GM23338 (cell line): ENCODE measurements at regions not wholly inside any gene's neighbourhood (a gene's known extent, or its start where the extent isn't known, plus 50 kb on each side); places are given as distances from the start of the nearest gene placed in this dataset.

Experiments
- ATAC-seq: fragments of 200-7000 bp; cut with Tn5 transposase; 3 replicates; pipeline ENCODE4 v1.9.1; 2020
- DNase-seq: peaks from one replicate; pipeline ENCODE4 v3.0.0-alpha.2; 2015; ENCODE audit warnings: low spot score
- H2AFZ ChIP-seq: fragments of 200-600 bp; sonication (generic); 2 replicates; pipeline ENCODE4 v1.8.0; 2016; ENCODE audit warnings: antibody characterized with exemption, mild to moderate bottlenecking, moderate library complexity
- H3F3A ChIP-seq: fragments of 200-600 bp; sonication (generic); replicated peaks from 2 replicates; pipeline ENCODE4 v1.8.0; 2017; ENCODE audit warnings: antibody characterized with exemption, mixed run types, low read depth
- H3K27ac ChIP-seq: fragments of 200-600 bp; sonication (generic); 2 replicates; pipeline ENCODE4 v1.6.1; 2016; ENCODE audit warnings: low read depth
- H3K27me3 ChIP-seq: fragments of 200-600 bp; sonication (generic); 2 replicates; pipeline ENCODE4 v1.8.0; 2016; ENCODE audit warnings: mild to moderate bottlenecking, mixed run types, moderate library complexity; ENCODE audit not compliant: insufficient read depth
- H3K36me3 ChIP-seq: fragments of 200-600 bp; sonication (generic); 2 replicates; pipeline ENCODE4 v1.8.0; 2016; ENCODE audit warnings: mild to moderate bottlenecking; ENCODE audit not compliant: insufficient read depth
- H3K4me1 ChIP-seq: fragments of 200-600 bp; sonication (generic); 2 replicates; pipeline ENCODE4 v1.8.0; 2016; ENCODE audit warnings: mild to moderate bottlenecking, moderate library complexity; ENCODE audit not compliant: insufficient read depth
- H3K4me2 ChIP-seq: fragments of 200-600 bp; sonication (generic); 2 replicates; pipeline ENCODE4 v1.7.1; 2017; ENCODE audit warnings: mixed run types
- H3K4me3 ChIP-seq: fragments of 200-600 bp; sonication (generic); 2 replicates; pipeline ENCODE4 v1.6.1; 2016; ENCODE audit warnings: mixed run types
- H3K79me2 ChIP-seq: fragments of 200-600 bp; sonication (generic); replicated peaks from 2 replicates; pipeline ENCODE4 v1.8.0; 2017; ENCODE audit warnings: mild to moderate bottlenecking; ENCODE audit not compliant: insufficient read depth
- H3K9me2 ChIP-seq: fragments of 200-600 bp; sonication (generic); 2 replicates; pipeline ENCODE4 v1.8.0; 2017; ENCODE audit not compliant: insufficient read depth
- H4K20me1 ChIP-seq: fragments of 200-600 bp; sonication (generic); replicated peaks from 2 replicates; pipeline ENCODE4 v1.8.0; 2017; ENCODE audit warnings: mild to moderate bottlenecking; ENCODE audit not compliant: insufficient read depth
- H3K27ac Mint-ChIP-seq: 2 replicates; pipeline ENCODE4 v1.8.0; 2020; ENCODE audit warnings: inconsistent platforms, mild to moderate bottlenecking, moderate library complexity, mixed read lengths
- H3K27me3 Mint-ChIP-seq: 3 replicates; pipeline ENCODE4 v1.8.0; 2022; ENCODE audit warnings: low read depth, mild to moderate bottlenecking, moderate library complexity, mixed read lengths, inconsistent platforms; ENCODE audit not compliant: insufficient read depth, poor library complexity
- H3K36me3 Mint-ChIP-seq: 3 replicates; pipeline ENCODE4 v1.8.0; 2021; ENCODE audit warnings: low read depth, mild to moderate bottlenecking, inconsistent platforms, moderate library complexity, mixed read lengths
- H3K4me1 Mint-ChIP-seq: 3 replicates; pipeline ENCODE4 v1.8.0; 2020; ENCODE audit warnings: mild to moderate bottlenecking, inconsistent platforms, mixed read lengths
- H3K4me3 Mint-ChIP-seq: 3 replicates; pipeline ENCODE4 v1.8.0; 2021; ENCODE audit warnings: moderate library complexity, mild to moderate bottlenecking, inconsistent platforms, mixed read lengths
- H3K9me3 Mint-ChIP-seq: 3 replicates; pipeline ENCODE4 v1.8.0; 2020; ENCODE audit warnings: moderate library complexity, mild to moderate bottlenecking, inconsistent platforms, mixed read lengths
- CREB1 ChIP-seq: fragments of 250-450 bp; sonication (Bioruptor Pico); IDR thresholded peaks from 2 replicates; pipeline ENCODE4 v1.5.0; 2020; ENCODE audit warnings: low read depth, mild to moderate bottlenecking, moderate library complexity
- EZH2 ChIP-seq: fragments of 200-600 bp; sonication (generic); IDR thresholded peaks from one replicate; pipeline ENCODE4 v1.8.0; 2017; ENCODE audit warnings: antibody characterized with exemption, mild to moderate bottlenecking, low read depth; ENCODE audit not compliant: unreplicated experiment
- EZH2phosphoT487 ChIP-seq: fragments of 200-600 bp; sonication (generic); IDR thresholded peaks from one replicate; pipeline ENCODE4 v1.8.1; 2018; ENCODE audit warnings: antibody characterized with exemption; ENCODE audit not compliant: unreplicated experiment
- JUNB ChIP-seq: IDR thresholded peaks from one replicate; pipeline ENCODE4 v1.6.1; 2016; ENCODE audit warnings: antibody characterized with exemption; ENCODE audit not compliant: unreplicated experiment
- NANOG ChIP-seq: IDR thresholded peaks from 2 replicates; pipeline ENCODE4 v1.6.1; 2016; ENCODE audit warnings: antibody characterized with exemption, borderline replicate concordance
- POLR2AphosphoS5 ChIP-seq: IDR thresholded peaks from 2 replicates; pipeline ENCODE4 v1.6.1; 2016; ENCODE audit warnings: antibody characterized with exemption, low read depth
- STAT1 ChIP-seq: IDR thresholded peaks from one replicate; pipeline ENCODE4 v1.6.1; 2016; ENCODE audit warnings: antibody characterized with exemption; ENCODE audit not compliant: unreplicated experiment
- ZNF114 ChIP-seq: fragments of 250-450 bp; sonication (Bioruptor Pico); IDR thresholded peaks from 2 replicates; pipeline ENCODE4 v1.5.0; 2020; ENCODE audit warnings: mild to moderate bottlenecking, moderate library complexity
- ZNF331 ChIP-seq: fragments of 250-450 bp; sonication (Bioruptor Pico); IDR thresholded peaks from 2 replicates; pipeline ENCODE4 v1.5.0; 2020; ENCODE audit warnings: low read depth, mild to moderate bottlenecking, moderate library complexity
- TF ChIP-seq, protein P1 (sequence below): IDR thresholded peaks from one replicate; pipeline ENCODE4 v1.6.1; 2018; ENCODE audit warnings: antibody characterized with exemption; ENCODE audit not compliant: unreplicated experiment
- TF ChIP-seq, protein P2 (sequence below), 2 experiments: fragments of 200-600 bp in 1 of 2; sonication (generic) in 1 of 2; conservative IDR thresholded peaks; 2 replicates each; pipeline versions ENCODE4 v1.5.1 to v1.6.1; 2016 to 2017; ENCODE audit warnings: antibody characterized with exemption in 2 of 2, low read depth in 2 of 2, mild to moderate bottlenecking in 2 of 2, moderate library complexity in 1 of 2
- TF ChIP-seq, protein P3 (sequence below): IDR thresholded peaks from 2 replicates; pipeline ENCODE4 v1.6.1; 2016; ENCODE audit warnings: antibody characterized with exemption
- TF ChIP-seq, protein P4 (sequence below): fragments of 250-450 bp; sonication (Bioruptor Pico); IDR thresholded peaks from 2 replicates; pipeline ENCODE4 v1.5.0; 2020; ENCODE audit warnings: mild to moderate bottlenecking, moderate library complexity

DNA sequence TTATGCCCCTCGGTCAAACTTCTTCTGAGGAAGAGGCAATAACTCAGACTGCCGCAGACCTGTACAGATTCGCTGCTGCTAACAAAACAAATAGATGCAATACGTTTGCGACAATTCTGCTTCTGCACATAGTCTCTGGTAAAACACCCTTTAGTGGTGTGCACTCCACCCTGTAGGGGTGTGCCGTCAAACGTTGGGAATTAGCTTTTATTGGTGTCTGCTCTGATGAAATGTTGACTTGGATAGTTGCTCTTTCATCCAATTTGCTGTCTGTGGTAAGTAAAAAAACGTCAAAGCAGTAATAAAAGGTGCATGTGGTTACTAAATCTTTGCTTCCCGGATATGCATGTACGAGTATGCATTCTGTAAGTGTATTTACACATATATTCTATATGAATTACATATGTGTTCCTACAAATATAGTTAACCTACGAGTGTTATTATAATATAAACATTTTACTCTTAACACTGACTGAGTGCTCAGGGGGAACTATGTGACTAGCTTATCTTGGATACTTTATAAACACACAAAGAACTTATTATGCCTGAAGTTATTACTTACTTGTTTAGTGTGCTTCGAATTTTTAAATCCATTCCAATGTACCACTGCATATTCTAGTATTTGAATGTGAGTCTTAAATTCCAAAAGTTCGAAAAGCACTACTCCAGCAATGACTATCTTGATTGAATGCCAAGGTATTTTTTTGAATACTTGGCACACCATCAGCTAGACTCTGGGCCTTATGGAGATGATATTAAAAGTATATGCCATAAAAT is 610.2 kb downstream of the ZEB2 start:
- H3K4me3 ChIP-seq = no peak overlapping the region

More for the DNA sequence above, 610.2 kb downstream of the ZEB2 start:
- H3K4me1 Mint-ChIP-seq = peaks cover 34% of the 10 kb centered on the region
- H2AFZ ChIP-seq = no peak overlapping the region
- peaks cover 11% of the 10 kb centered on the region for H3K27me3 Mint-ChIP-seq
- H3K4me2 ChIP-seq = no peak overlapping the region
- no peaks in the 10 kb centered on the region for H3K9me3 Mint-ChIP-seq
- no peak overlapping the region for H3K4me3 Mint-ChIP-seq
- H3K27me3 ChIP-seq = peaks cover 9% of the 10 kb centered on the region; the same call in 1 of the 2 replicates
- H3K79me2 ChIP-seq = no peaks in the 10 kb centered on the region
- peaks cover 27% of the 10 kb centered on the region for H3K4me1 ChIP-seq
- no peaks in the 10 kb centered on the region for H4K20me1 ChIP-seq
- TF ChIP-seq ZNF114 (CRISPR knock-in tag) (no peak), STAT1 (no peak), JUNB (no peak), POLR2AphosphoS5 (no peak), EZH2phosphoT487 (no peak), ZNF331 (CRISPR knock-in tag) (no peak), EZH2 (no peak), CREB1 (CRISPR knock-in tag) (no peak), NANOG (no peak)
- TF ChIP-seq, protein P1, sequence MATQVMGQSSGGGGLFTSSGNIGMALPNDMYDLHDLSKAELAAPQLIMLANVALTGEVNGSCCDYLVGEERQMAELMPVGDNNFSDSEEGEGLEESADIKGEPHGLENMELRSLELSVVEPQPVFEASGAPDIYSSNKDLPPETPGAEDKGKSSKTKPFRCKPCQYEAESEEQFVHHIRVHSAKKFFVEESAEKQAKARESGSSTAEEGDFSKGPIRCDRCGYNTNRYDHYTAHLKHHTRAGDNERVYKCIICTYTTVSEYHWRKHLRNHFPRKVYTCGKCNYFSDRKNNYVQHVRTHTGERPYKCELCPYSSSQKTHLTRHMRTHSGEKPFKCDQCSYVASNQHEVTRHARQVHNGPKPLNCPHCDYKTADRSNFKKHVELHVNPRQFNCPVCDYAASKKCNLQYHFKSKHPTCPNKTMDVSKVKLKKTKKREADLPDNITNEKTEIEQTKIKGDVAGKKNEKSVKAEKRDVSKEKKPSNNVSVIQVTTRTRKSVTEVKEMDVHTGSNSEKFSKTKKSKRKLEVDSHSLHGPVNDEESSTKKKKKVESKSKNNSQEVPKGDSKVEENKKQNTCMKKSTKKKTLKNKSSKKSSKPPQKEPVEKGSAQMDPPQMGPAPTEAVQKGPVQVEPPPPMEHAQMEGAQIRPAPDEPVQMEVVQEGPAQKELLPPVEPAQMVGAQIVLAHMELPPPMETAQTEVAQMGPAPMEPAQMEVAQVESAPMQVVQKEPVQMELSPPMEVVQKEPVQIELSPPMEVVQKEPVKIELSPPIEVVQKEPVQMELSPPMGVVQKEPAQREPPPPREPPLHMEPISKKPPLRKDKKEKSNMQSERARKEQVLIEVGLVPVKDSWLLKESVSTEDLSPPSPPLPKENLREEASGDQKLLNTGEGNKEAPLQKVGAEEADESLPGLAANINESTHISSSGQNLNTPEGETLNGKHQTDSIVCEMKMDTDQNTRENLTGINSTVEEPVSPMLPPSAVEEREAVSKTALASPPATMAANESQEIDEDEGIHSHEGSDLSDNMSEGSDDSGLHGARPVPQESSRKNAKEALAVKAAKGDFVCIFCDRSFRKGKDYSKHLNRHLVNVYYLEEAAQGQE = no peak
- TF ChIP-seq, protein P2, sequence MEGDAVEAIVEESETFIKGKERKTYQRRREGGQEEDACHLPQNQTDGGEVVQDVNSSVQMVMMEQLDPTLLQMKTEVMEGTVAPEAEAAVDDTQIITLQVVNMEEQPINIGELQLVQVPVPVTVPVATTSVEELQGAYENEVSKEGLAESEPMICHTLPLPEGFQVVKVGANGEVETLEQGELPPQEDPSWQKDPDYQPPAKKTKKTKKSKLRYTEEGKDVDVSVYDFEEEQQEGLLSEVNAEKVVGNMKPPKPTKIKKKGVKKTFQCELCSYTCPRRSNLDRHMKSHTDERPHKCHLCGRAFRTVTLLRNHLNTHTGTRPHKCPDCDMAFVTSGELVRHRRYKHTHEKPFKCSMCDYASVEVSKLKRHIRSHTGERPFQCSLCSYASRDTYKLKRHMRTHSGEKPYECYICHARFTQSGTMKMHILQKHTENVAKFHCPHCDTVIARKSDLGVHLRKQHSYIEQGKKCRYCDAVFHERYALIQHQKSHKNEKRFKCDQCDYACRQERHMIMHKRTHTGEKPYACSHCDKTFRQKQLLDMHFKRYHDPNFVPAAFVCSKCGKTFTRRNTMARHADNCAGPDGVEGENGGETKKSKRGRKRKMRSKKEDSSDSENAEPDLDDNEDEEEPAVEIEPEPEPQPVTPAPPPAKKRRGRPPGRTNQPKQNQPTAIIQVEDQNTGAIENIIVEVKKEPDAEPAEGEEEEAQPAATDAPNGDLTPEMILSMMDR (conservative IDR thresholded peaks at IDR 0.05; ENCODE audit: low read depth in 2 of 2) = no peak
- TF ChIP-seq, protein P3, sequence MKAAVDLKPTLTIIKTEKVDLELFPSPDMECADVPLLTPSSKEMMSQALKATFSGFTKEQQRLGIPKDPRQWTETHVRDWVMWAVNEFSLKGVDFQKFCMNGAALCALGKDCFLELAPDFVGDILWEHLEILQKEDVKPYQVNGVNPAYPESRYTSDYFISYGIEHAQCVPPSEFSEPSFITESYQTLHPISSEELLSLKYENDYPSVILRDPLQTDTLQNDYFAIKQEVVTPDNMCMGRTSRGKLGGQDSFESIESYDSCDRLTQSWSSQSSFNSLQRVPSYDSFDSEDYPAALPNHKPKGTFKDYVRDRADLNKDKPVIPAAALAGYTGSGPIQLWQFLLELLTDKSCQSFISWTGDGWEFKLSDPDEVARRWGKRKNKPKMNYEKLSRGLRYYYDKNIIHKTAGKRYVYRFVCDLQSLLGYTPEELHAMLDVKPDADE = no peak
- TF ChIP-seq, protein P4, sequence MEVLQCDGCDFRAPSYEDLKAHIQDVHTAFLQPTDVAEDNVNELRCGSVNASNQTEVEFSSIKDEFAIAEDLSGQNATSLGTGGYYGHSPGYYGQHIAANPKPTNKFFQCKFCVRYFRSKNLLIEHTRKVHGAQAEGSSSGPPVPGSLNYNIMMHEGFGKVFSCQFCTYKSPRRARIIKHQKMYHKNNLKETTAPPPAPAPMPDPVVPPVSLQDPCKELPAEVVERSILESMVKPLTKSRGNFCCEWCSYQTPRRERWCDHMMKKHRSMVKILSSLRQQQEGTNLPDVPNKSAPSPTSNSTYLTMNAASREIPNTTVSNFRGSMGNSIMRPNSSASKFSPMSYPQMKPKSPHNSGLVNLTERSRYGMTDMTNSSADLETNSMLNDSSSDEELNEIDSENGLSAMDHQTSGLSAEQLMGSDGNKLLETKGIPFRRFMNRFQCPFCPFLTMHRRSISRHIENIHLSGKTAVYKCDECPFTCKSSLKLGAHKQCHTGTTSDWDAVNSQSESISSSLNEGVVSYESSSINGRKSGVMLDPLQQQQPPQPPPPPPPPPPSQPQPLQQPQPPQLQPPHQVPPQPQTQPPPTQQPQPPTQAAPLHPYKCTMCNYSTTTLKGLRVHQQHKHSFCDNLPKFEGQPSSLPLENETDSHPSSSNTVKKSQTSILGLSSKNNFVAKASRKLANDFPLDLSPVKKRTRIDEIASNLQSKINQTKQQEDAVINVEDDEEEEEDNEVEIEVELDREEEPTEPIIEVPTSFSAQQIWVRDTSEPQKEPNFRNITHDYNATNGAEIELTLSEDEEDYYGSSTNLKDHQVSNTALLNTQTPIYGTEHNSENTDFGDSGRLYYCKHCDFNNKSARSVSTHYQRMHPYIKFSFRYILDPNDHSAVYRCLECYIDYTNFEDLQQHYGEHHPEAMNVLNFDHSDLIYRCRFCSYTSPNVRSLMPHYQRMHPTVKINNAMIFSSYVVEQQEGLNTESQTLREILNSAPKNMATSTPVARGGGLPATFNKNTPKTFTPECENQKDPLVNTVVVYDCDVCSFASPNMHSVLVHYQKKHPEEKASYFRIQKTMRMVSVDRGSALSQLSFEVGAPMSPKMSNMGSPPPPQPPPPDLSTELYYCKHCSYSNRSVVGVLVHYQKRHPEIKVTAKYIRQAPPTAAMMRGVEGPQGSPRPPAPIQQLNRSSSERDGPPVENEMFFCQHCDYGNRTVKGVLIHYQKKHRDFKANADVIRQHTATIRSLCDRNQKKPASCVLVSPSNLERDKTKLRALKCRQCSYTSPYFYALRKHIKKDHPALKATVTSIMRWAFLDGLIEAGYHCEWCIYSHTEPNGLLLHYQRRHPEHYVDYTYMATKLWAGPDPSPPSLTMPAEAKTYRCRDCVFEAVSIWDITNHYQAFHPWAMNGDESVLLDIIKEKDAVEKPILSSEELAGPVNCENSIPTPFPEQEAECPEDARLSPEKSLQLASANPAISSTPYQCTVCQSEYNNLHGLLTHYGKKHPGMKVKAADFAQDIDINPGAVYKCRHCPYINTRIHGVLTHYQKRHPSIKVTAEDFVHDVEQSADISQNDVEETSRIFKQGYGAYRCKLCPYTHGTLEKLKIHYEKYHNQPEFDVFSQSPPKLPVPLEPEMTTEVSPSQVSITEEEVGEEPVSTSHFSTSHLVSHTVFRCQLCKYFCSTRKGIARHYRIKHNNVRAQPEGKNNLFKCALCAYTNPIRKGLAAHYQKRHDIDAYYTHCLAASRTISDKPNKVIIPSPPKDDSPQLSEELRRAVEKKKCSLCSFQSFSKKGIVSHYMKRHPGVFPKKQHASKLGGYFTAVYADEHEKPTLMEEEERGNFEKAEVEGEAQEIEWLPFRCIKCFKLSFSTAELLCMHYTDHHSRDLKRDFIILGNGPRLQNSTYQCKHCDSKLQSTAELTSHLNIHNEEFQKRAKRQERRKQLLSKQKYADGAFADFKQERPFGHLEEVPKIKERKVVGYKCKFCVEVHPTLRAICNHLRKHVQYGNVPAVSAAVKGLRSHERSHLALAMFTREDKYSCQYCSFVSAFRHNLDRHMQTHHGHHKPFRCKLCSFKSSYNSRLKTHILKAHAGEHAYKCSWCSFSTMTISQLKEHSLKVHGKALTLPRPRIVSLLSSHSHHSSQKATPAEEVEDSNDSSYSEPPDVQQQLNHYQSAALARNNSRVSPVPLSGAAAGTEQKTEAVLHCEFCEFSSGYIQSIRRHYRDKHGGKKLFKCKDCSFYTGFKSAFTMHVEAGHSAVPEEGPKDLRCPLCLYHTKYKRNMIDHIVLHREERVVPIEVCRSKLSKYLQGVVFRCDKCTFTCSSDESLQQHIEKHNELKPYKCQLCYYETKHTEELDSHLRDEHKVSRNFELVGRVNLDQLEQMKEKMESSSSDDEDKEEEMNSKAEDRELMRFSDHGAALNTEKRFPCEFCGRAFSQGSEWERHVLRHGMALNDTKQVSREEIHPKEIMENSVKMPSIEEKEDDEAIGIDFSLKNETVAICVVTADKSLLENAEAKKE (CRISPR knock-in tag) = no peak
- no peak overlapping the region for H3K27ac ChIP-seq
- H3F3A ChIP-seq = no peaks in the 10 kb centered on the region
- H3K36me3 Mint-ChIP-seq = no peaks in the 10 kb centered on the region
- no peak overlapping the region for H3K27ac Mint-ChIP-seq
- peaks cover 6% of the 10 kb centered on the region for H3K9me2 ChIP-seq
- H3K36me3 ChIP-seq = no peaks in the 10 kb centered on the region
- no peak for DNase-seq
- no peak for ATAC-seq
